GM21717 (cell line): ENCODE measurements at regions not wholly inside any gene's neighbourhood (a gene's known extent, or its start where the extent isn't known, plus 50 kb on each side); places are given as distances from the start of the nearest gene placed in this dataset.

Experiments used
- ATAC-seq: cut with Tn5 transposase; IDR thresholded peaks from one replicate; pipeline ENCODE4 v1.9.1; 2021; ENCODE audit warnings: mild to moderate bottlenecking, moderate library complexity; ENCODE audit not compliant: unreplicated experiment

- ATAC-seq = no peak
Measured at GRCh38 chr18:78919956-78920355, 59.7 kb upstream of the SALL3 start.

GRCh38 chr18:78920456-78921138, 59.0 kb upstream of the SALL3 start:
- no peak for ATAC-seq

- no peak for ATAC-seq
Measured at GRCh38 chr18:78922856-78923255, 56.8 kb upstream of the SALL3 start.

- ATAC-seq = no peak
Measured at GRCh38 chr18:78924301-78924700, 55.3 kb upstream of the SALL3 start.

GRCh38 chr18:78924786-78925540, 54.7 kb upstream of the SALL3 start:
- ATAC-seq = no peak

- ATAC-seq = no peak
Measured at GRCh38 chr18:78925557-78926242, 53.9 kb upstream of the SALL3 start.

GRCh38 chr18:78926243-78926615, 53.4 kb upstream of the SALL3 start:
- no peak for ATAC-seq

- ATAC-seq = no peak
Measured at GRCh38 chr18:78927156-78927555, 52.5 kb upstream of the SALL3 start.

GRCh38 chr18:78927616-78928015, 52.0 kb upstream of the SALL3 start:
- ATAC-seq = no peak

- ATAC-seq = no peak
Measured at GRCh38 chr18:78928076-78928475, 51.5 kb upstream of the SALL3 start.

GRCh38 chr18:78929516-78929915, 50.1 kb upstream of the SALL3 start:
- no peak for ATAC-seq
